Urothelium cell line (cell line): ENCODE measurements at regions not wholly inside any gene's neighbourhood (a gene's known extent, or its start where the extent isn't known, plus 50 kb on each side); places are given as distances from the start of the nearest gene placed in this dataset.

ENCODE experiments used
- DNase-seq: peaks from one replicate; pipeline ENCODE4 v3.0.0; 2011; ENCODE audit warnings: low spot score, mixed read lengths
- FAIRE-seq: peaks from 2 replicates; lab custom pipeline; 2011; peaks lifted over from hg19 to GRCh38; lab: Jason Lieb, UNC

GRCh38 chr4:110675426-110675825 is 52.5 kb upstream of the PITX2 start:
- FAIRE-seq: no peak
- no peak for DNase-seq

GRCh38 chr4:110676241-110676640 is 53.4 kb upstream of the PITX2 start:
- FAIRE-seq: no peak

DNA sequence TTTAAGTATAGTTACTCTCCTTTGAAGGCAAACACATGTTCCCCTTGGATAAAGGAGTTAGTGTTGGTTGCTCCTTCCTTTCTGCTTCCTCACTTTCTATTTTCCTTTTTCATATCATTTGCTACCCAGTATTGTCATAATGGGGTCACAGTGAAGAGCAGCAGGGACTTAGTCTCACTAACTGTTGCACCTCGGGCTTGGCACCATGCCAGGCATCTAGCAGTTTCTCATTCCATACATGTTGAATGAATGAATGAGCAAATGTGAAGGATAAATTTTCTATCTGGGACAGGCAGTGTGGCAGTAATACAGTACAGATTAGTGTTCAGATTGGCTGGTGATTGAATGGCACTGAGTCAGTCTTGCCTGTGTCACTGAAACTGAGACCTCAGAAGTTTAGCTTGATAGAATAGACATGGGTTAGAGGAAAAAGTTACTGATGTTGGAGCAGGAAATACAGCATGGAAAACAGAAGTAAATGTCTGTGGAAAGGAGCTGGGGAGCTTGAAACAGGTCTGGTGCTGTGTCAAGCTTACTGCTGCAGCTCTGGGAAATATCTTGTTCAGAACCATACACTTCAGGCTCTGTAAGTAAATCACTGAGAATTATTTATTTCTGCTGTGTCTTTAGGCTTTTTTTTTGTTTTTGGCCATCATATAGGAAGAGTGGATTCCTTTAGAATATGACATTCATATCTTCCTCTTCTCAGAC is 55.8 kb upstream of the PITX2 start:
- no peak for FAIRE-seq
- DNase-seq: no peak

More at GRCh38 chr4:110676241-110676640, 53.4 kb upstream of the PITX2 start:
- DNase-seq: no peak

DNA sequence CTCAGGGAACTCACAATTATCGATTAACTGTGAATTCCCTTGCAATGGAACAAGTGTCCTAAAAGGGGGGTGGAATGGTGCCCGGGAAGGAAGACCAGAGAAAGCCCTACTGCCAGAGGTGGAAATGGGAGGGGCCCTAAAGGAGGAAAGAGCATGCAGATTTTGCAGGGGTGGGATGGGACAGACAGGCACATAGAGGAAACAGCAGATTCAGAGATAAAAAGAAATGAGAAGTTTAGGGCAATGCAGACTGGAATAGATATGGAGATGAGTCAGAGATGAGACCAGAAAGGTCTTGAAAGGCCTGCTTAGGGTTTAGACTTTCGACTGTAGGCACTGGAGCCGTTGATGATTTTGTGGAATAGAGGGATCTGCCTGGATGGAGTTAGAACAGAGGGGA is 57.4 kb upstream of the PITX2 start:
- no peak for FAIRE-seq

GRCh38 chr4:110681381-110681780 is 58.5 kb upstream of the PITX2 start:
- DNase-seq (no peak), FAIRE-seq (no peak)

More for the DNA sequence above, 57.4 kb upstream of the PITX2 start:
- DNase-seq: no peak

- DNase-seq (no peak), FAIRE-seq (no peak)
Observed at GRCh38 chr4:110682311-110682710, 59.4 kb upstream of the PITX2 start.

- FAIRE-seq (no peak), DNase-seq (no peak)
Observed at GRCh38 chr4:110683601-110684000, 60.7 kb upstream of the PITX2 start.

DNA sequence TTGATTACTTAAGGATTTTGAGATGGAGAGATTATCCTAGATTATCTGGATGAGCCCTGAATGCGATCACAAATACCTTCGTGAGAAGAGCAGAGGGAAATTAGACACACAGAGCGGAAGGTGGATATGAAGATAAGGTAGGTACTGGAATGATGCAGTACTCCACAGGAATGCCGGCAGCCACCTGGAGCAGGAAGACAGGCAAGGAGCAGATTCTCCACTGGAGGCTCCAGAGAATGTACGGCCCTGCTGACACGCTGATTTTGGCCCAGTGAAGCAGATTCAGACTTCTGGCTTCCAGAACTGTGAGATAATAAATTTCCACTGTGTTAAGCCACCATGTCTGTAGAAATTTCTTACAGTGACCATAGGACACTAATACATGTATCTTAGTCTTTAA is 79.4 kb upstream of the PITX2 start:
- DNase-seq: no peak
- no peak for FAIRE-seq

DNA sequence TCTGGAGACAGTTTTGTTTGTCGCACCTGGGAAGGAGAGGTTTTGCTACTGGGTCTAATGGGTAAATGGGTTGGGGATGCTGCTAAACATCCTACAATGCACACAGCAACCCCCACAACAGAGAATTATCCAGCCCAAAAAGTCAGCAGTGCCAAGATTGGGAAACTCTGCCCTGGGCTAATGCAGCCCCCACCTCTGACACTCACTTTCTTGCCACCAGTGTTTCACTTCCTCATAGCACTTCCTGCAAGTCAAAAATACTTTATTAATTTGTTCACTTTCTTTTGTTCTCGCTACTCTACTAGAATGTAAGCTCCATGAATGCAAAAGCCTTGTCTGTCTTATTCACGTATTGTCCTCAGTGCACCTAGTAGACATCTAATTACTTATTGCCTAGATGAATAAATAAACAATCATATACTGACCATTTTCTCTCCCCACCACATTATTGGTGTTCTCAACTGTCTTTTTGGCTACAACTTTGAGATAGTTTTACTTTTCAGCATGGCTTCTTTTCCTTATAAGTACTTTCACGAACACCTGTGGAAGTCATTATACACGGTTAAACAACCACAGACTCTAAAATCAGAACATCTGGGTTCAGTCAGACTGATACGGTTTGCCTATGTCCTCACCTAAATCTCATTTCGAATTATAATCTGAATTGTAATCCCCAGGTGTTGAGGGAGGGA is 82.0 kb upstream of the PITX2 start:
- DNase-seq (no peak), FAIRE-seq (no peak)

DNA sequence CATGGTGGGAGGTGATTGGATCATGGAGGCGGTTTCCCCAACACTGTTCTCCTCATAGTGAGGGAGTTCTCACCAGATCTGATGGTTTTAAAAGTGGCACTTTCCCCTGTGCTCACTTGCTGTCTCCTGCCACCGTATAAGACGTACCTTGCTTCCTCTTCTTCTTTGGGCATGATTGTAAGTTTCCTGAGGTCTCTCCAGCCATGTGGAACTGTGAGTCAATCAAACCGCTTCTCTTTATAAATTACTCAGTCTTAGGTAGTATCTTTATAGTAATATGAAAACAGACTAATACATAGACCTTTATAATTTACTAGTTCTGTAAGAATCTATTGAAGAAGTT is 82.5 kb upstream of the PITX2 start:
- FAIRE-seq (no peak), DNase-seq (no peak)

- DNase-seq (no peak), FAIRE-seq (no peak)
Observed at GRCh38 chr4:110710070-110710469, 87.2 kb upstream of the PITX2 start.

DNA sequence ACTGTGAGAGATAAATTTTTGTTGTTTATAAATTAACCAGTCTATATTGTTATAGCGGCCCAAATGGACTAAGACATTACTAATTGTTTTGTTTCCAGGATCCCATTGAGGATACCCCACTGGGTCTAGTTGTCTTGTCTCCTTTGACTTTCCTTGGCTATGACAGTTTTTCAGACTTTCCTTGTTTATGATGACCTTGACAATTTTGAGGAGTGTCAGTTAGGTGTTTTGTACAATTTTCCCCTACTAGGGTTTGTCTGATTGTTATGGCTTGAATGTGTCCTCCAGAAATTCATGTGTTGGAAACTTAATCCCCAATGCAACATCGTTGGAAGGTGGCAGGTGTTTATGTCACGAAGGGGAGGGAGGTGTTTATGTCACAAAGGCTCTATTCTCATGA is 89.6 kb upstream of the PITX2 start:
- FAIRE-seq (no peak), DNase-seq (no peak)

DNA sequence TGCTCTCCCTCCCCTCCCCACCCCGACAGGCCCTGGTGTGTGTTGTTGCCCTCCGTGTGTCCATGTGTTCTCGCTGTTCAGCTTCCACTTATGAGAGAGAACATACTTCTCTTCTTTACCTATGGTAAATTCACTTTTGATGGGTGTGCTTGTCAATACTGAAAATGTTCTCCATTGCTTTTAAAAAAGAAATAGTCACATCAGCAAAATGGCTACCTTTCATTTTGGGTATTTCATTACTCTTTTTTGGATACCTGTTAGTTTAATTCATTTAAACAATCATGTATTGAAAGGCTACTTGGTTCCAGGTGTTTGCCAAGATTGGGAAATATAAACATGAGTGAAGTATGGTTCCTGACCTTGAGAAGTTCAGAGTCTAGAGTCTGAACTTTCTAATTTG is 107.4 kb upstream of the PITX2 start:
- DNase-seq: no peak
- FAIRE-seq: no peak

DNA sequence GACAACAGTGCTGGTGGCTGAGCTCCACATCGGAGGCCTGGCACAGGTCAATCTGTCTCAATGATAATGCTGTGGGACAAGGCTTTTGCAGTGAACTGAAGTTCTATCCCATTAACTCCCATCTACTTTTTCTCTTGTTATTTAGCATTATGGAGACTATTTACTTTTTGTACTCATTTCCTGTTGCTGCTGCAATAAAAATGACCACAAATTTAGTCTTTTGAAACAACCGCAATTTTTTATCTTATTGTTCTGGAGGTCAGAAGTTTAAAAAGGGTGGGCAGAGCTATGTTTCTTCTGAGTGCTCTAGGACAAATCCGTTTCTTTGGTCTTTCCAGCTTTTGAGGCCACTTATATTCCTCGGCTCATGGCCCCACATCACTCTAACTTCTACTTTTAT is 111.0 kb upstream of the PITX2 start:
- DNase-seq (no peak), FAIRE-seq (no peak)

DNA sequence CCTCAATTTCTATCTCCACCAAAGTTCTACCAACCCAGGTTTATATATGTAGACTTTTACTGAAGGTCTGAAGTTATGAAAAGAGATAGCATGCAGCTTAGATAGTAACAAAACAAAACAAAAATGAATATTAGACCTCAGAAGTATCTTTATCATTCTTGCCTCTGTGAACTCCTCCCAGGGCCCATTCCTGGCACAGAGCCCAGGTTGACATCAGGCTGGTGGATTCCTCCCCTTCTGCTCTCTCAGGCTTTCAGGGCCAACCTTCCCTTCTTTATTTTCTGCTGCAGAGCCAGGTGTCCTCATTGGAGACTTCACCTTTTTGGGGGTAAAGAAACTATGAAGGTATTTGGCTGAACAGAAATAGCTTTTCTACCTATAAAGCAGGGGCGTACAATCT is 112.8 kb upstream of the PITX2 start:
- DNase-seq (peak; percentile 13), FAIRE-seq (no peak)

- no peak for DNase-seq
- no peak for FAIRE-seq
Observed at GRCh38 chr4:110737931-110738330, 115.1 kb upstream of the PITX2 start.

GRCh38 chr4:110742143-110742542 is 119.3 kb upstream of the PITX2 start:
- DNase-seq (no peak), FAIRE-seq (no peak)

- no peak for FAIRE-seq
- DNase-seq: no peak
Observed at GRCh38 chr4:110748071-110748470, 125.2 kb upstream of the PITX2 start.

DNA sequence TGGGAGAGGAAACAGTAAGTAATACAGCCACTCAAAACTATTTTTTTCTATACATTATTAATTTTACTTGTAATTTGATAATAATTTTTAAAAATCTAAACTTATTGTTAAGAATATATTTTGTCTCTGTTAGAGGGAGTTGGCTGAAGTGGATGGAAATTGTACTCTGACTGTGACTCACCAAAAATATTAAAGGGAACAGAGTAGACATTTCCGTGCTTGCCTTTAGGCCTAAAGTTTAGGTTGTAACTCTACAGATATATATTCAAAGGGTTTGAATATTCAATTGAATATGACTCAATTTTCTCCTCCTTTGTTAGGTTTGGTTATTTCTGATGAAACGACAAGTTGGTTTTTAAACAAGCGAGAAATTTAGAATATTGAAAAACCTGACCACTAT is 128.3 kb upstream of the PITX2 start:
- FAIRE-seq: no peak
- no peak for DNase-seq

DNA sequence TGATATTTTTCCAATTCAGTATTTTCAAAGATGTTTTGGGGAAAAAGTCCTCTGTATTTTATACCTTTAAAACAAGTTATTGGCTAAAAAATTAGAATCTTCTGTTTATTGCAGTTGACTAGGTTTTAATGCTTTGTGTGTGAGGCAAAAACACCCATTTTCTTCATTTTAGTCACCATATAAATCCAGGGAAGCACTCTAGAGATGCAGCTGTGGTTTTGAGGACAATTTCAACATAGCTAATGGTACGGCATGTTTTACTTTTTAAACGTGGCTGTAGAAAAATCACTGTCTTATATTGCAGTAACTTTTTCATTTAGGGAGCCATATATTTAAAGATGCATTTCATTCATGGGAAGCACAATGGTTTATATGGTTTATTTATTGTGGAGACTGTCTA is 129.1 kb upstream of the PITX2 start:
- no peak for FAIRE-seq
- DNase-seq: no peak

GRCh38 chr4:110753466-110753865 is 130.6 kb upstream of the PITX2 start:
- no peak for FAIRE-seq
- no peak for DNase-seq

DNA sequence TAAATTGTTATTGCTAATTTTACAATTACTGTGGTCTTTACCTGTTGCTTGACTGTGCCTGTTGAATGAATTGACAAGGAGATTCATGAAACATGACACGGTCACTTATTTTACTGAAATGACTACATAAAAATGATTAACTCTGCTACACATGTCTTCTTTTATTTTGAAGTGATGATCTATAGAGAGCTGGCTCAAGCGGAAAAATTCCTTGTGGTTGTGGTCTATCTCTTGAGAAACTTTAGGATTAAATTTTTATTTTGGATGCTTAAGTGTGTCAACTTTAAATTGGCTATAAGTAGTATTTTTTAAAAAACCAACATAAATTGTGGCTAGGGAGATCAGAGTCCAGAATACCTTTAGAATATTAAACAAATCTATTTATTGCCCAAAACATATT is 131.8 kb upstream of the PITX2 start:
- FAIRE-seq: no peak
- no peak for DNase-seq

- no peak for DNase-seq
- FAIRE-seq: no peak
Observed at GRCh38 chr4:110769578-110769977, 146.7 kb upstream of the PITX2 start.
